ENCODE measurements at regions not wholly inside any gene's neighbourhood (a gene's known extent, or its start where the extent isn't known, plus 50 kb on each side); places are given as distances from the start of the nearest gene placed in this dataset.

GRCh38 chr9:74413876-74414275, 83.3 kb upstream of the RORB start:
- TF ChIP-seq EZH2 (IDR thresholded peaks at IDR 0.05; ENCODE audit: borderline replicate concordance, low read depth, low read length, severe bottlenecking) (no peak), CTCF (IDR thresholded peaks at IDR 0.05; ENCODE audit: borderline replicate concordance, extremely low read depth, low read length, poor library complexity, severe bottlenecking) (no peak)
